MCF 10A (cell line): ENCODE measurements at regions not wholly inside any gene's neighbourhood (a gene's known extent, or its start where the extent isn't known, plus 50 kb on each side); places are given as distances from the start of the nearest gene placed in this dataset.

Source experiments
- BruUV-seq: library from RNA; stranded (reverse); fragments of 400-500 nt; replicated peaks from 2 replicates; lab custom pipeline; 2021; lab: Mats Ljungman, UMichigan
- CTCF ChIA-PET: fragments of 300-600 bp; sonication (Branson Sonifier 250); formaldehyde crosslinking; extraction: SDS; loops from one replicate; lab custom pipeline; 2021; ENCODE audit warnings: antibody characterized with exemption, inconsistent platforms; lab: Yijun Ruan, JAX
- POLR2A ChIA-PET: fragments of 300-600, 350-650 bp; sonication (Branson Sonifier 250); formaldehyde crosslinking; extraction: SDS; loops from one replicate; lab custom pipeline; 2020; ENCODE audit warnings: antibody characterized with exemption, inconsistent platforms; lab: Yijun Ruan, JAX
- DNase-seq: peaks from one replicate; pipeline ENCODE4 v3.0.0-alpha.2; 2018; ENCODE audit not compliant: unreplicated experiment
- H3K27ac Mint-ChIP-seq: one replicate; pipeline ENCODE4 v1.8.0; 2022; ENCODE audit warnings: mild to moderate bottlenecking, low read depth, mixed read lengths; ENCODE audit not compliant: unreplicated experiment
- H3K27me3 Mint-ChIP-seq: one replicate; pipeline ENCODE4 v1.8.0; 2022; ENCODE audit warnings: mixed read lengths; ENCODE audit not compliant: insufficient read depth, unreplicated experiment
- H3K36me3 Mint-ChIP-seq: one replicate; pipeline ENCODE4 v1.8.0; 2022; ENCODE audit warnings: mild to moderate bottlenecking, moderate library complexity, mixed read lengths; ENCODE audit not compliant: insufficient read depth, unreplicated experiment
- H3K4me1 Mint-ChIP-seq: one replicate; pipeline ENCODE4 v1.8.0; 2022; ENCODE audit warnings: mixed read lengths; ENCODE audit not compliant: insufficient read depth, unreplicated experiment
- H3K4me3 Mint-ChIP-seq: one replicate; pipeline ENCODE4 v1.8.0; 2022; ENCODE audit warnings: mild to moderate bottlenecking, moderate library complexity, mixed read lengths; ENCODE audit not compliant: unreplicated experiment
- H3K9me3 Mint-ChIP-seq: one replicate; pipeline ENCODE4 v1.8.0; 2022; ENCODE audit warnings: mixed read lengths; ENCODE audit not compliant: unreplicated experiment
- intact Hi-C: fragments of 100-400 bp; cut with micrococcal nuclease; formaldehyde crosslinking; loops from 2 replicates; pipeline ENCODE4 v1.14.1; 2022
- TF ChIP-seq, protein P1 (sequence below): fragments of 200-600 bp; IDR thresholded peaks from one replicate; pipeline ENCODE4 v1.8.0; 2022; ENCODE audit warnings: antibody characterized with exemption, mild to moderate bottlenecking; ENCODE audit not compliant: unreplicated experiment

GRCh38 chr16:5789033-5789432 is 691.4 kb upstream of the EEF2KMT start:
- intact Hi-C loops, result no loop called here
- BruUV-seq, result no TSS peak
- Mint-ChIP-seq H3K36me3 (peaks cover 6% of the 10 kb centered on the region), H3K27ac (no peak overlapping the region), H3K27me3 (no peaks in the 10 kb centered on the region), H3K4me3 (no peak overlapping the region), H3K4me1 (no peaks in the 10 kb centered on the region), H3K9me3 (peaks cover 39% of the 10 kb centered on the region)
- ChIA-PET POLR2A (no interaction called here), CTCF (interaction anchor here (0.7 kb wide), 1 partner anchor 127 kb away, joined by 4 read pairs; no protein-coding TSS in a partner anchor)
- TF ChIP-seq, protein P1, sequence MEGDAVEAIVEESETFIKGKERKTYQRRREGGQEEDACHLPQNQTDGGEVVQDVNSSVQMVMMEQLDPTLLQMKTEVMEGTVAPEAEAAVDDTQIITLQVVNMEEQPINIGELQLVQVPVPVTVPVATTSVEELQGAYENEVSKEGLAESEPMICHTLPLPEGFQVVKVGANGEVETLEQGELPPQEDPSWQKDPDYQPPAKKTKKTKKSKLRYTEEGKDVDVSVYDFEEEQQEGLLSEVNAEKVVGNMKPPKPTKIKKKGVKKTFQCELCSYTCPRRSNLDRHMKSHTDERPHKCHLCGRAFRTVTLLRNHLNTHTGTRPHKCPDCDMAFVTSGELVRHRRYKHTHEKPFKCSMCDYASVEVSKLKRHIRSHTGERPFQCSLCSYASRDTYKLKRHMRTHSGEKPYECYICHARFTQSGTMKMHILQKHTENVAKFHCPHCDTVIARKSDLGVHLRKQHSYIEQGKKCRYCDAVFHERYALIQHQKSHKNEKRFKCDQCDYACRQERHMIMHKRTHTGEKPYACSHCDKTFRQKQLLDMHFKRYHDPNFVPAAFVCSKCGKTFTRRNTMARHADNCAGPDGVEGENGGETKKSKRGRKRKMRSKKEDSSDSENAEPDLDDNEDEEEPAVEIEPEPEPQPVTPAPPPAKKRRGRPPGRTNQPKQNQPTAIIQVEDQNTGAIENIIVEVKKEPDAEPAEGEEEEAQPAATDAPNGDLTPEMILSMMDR, result no peak
- DNase-seq, result no peak

DNA sequence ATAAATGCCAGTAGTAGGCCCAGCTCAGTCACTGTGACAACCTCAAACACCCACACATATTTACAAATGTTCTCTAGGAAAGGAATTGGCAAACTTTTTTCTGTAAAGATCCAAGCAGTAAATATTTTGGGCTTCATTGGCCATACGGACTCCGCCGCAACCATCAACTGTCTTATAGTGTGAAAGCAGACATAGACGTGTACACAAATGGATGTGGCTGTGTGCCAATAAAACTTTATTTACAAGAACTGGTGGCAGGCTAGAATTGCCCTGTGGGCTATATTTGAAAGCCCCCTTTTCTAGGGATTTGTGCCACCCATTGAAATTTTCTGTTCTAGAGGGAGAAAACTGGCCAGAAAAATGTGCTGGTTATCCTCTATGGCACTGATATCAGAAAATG is 683.8 kb upstream of the EEF2KMT start:
- ChIA-PET POLR2A (no interaction called here), CTCF (interaction anchor here (0.6 kb wide), 1 partner anchor 530 kb away, joined by 3 read pairs; no protein-coding TSS in a partner anchor)
- intact Hi-C loops, result no loop called here
- H3K4me1 Mint-ChIP-seq, result no peaks in the 10 kb centered on the region
- no peak for DNase-seq
- H3K9me3 Mint-ChIP-seq, result peaks cover 49% of the 10 kb centered on the region
- no peak overlapping the region for H3K4me3 Mint-ChIP-seq
- TF ChIP-seq, protein P1, result no peak
- H3K36me3 Mint-ChIP-seq, result peaks cover 6% of the 10 kb centered on the region
- BruUV-seq, result no TSS peak
- no peak overlapping the region for H3K27ac Mint-ChIP-seq
- no peaks in the 10 kb centered on the region for H3K27me3 Mint-ChIP-seq

GRCh38 chr16:5776876-5777275 is 679.3 kb upstream of the EEF2KMT start:
- no peaks in the 10 kb centered on the region for H3K4me1 Mint-ChIP-seq
- no TSS peak for BruUV-seq
- ChIA-PET POLR2A (no interaction called here), CTCF (interaction anchor here (0.6 kb wide), 1 partner anchor 176 kb away, joined by 3 read pairs; no protein-coding TSS in a partner anchor)
- no peak overlapping the region for H3K4me3 Mint-ChIP-seq
- DNase-seq, result no peak
- H3K27me3 Mint-ChIP-seq, result no peaks in the 10 kb centered on the region
- peaks cover 37% of the 10 kb centered on the region for H3K9me3 Mint-ChIP-seq
- no peak overlapping the region for H3K27ac Mint-ChIP-seq
- TF ChIP-seq, protein P1, result no peak
- intact Hi-C loops, result no loop called here
- peaks cover 5% of the 10 kb centered on the region for H3K36me3 Mint-ChIP-seq

DNA sequence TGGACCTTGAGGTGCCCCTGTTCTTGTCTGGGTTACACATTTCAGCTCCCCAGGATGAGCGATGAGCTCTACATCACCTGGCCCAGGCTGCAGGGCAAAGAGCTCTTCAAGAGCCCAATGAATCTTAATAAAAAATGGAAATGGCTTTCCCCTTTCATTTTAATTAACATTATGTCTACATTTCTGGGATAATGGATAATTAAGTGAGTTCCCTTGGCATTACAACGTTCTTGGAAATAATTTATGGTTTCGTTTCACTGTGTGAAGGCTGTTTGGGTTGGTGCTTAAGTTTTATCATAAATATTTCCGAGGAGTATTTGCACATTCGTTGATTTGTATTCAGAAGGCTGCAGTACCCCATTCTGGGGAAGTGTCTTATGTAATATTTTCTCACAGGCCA is 678.3 kb upstream of the EEF2KMT start:
- CTCF ChIA-PET, result interaction anchor here (0.6 to 0.9 kb wide), 2 partner anchors 9 to 577 kb away, joined by 3 to 4 read pairs; no protein-coding TSS in a partner anchor
- Mint-ChIP-seq H3K9me3 (peaks cover 37% of the 10 kb centered on the region), H3K4me1 (no peaks in the 10 kb centered on the region), H3K4me3 (no peak overlapping the region), H3K27ac (no peak overlapping the region), H3K27me3 (no peaks in the 10 kb centered on the region), H3K36me3 (peaks cover 5% of the 10 kb centered on the region)
- no TSS peak for BruUV-seq
- DNase-seq, result no peak
- POLR2A ChIA-PET, result no interaction called here
- intact Hi-C loops, result no loop called here
- TF ChIP-seq, protein P1, result no peak
